HEK293 (cell line): ENCODE measurements at regions not wholly inside any gene's neighbourhood (a gene's known extent, or its start where the extent isn't known, plus 50 kb on each side); places are given as distances from the start of the nearest gene placed in this dataset.

ENCODE experiments used
- CTCF ChIP-seq: fragments of 450-650 bp; formaldehyde crosslinking; IDR thresholded peaks from 2 replicates; pipeline ENCODE4 v1.5.1; 2016; ENCODE audit warnings: missing biosample characterization, missing genetic modification characterization
- ELK4 ChIP-seq: IDR thresholded peaks from 2 replicates; pipeline ENCODE4 v1.6.1; 2011; ENCODE audit warnings: mild to moderate bottlenecking, low read depth, low read length, borderline replicate concordance
- GLI4 ChIP-seq: fragments of 450-650 bp; formaldehyde crosslinking; IDR thresholded peaks from 2 replicates; pipeline ENCODE4 v1.5.1; 2016; ENCODE audit warnings: missing biosample characterization, missing genetic modification characterization
- REST ChIP-seq: fragments of 450-650 bp; formaldehyde crosslinking; IDR thresholded peaks from 2 replicates; pipeline ENCODE4 v1.5.1; 2016; ENCODE audit warnings: missing biosample characterization, missing genetic modification characterization
- SETDB1 ChIP-seq: IDR thresholded peaks from one replicate; pipeline ENCODE4 v1.6.1; 2017; ENCODE audit warnings: mild to moderate bottlenecking, low read length, moderate library complexity, mixed read lengths; ENCODE audit not compliant: insufficient read length
- ZBTB1 ChIP-seq: fragments of 450-650 bp; formaldehyde crosslinking; IDR thresholded peaks from 2 replicates; pipeline ENCODE4 v1.5.1; 2016; ENCODE audit warnings: missing biosample characterization, missing genetic modification characterization
- ZEB2 ChIP-seq: fragments of 450-650 bp; formaldehyde crosslinking; IDR thresholded peaks from 2 replicates; pipeline ENCODE4 v1.5.1; 2016; ENCODE audit warnings: missing biosample characterization, missing genetic modification characterization
- ZFP3 ChIP-seq: fragments of 450-650 bp; formaldehyde crosslinking; IDR thresholded peaks from 2 replicates; pipeline ENCODE4 v1.5.1; 2016; ENCODE audit warnings: low read depth, missing biosample characterization, missing genetic modification characterization
- ZNF558 ChIP-seq: fragments of 450-650 bp; formaldehyde crosslinking; IDR thresholded peaks from 2 replicates; pipeline ENCODE4 v1.5.1; 2016; ENCODE audit warnings: missing biosample characterization, missing genetic modification characterization
- ZNF561 ChIP-seq: fragments of 450-650 bp; IDR thresholded peaks from 2 replicates; pipeline ENCODE4 v1.5.1; 2018; ENCODE audit warnings: missing biosample characterization, missing genetic modification characterization, borderline replicate concordance
- ZNF701 ChIP-seq: fragments of 450-650 bp; formaldehyde crosslinking; IDR thresholded peaks from 2 replicates; pipeline ENCODE4 v1.5.1; 2016; ENCODE audit warnings: missing biosample characterization, missing genetic modification characterization
- ZNF776 ChIP-seq: fragments of 450-650 bp; formaldehyde crosslinking; IDR thresholded peaks from 2 replicates; pipeline ENCODE4 v1.5.0; 2017; ENCODE audit warnings: missing biosample characterization, missing genetic modification characterization, borderline replicate concordance
- TF ChIP-seq, protein P1 (sequence below): fragments of 450-650 bp; formaldehyde crosslinking; IDR thresholded peaks from 2 replicates; pipeline ENCODE4 v1.5.1; 2017; ENCODE audit warnings: missing biosample characterization, missing genetic modification characterization

- TF ChIP-seq, protein P1, sequence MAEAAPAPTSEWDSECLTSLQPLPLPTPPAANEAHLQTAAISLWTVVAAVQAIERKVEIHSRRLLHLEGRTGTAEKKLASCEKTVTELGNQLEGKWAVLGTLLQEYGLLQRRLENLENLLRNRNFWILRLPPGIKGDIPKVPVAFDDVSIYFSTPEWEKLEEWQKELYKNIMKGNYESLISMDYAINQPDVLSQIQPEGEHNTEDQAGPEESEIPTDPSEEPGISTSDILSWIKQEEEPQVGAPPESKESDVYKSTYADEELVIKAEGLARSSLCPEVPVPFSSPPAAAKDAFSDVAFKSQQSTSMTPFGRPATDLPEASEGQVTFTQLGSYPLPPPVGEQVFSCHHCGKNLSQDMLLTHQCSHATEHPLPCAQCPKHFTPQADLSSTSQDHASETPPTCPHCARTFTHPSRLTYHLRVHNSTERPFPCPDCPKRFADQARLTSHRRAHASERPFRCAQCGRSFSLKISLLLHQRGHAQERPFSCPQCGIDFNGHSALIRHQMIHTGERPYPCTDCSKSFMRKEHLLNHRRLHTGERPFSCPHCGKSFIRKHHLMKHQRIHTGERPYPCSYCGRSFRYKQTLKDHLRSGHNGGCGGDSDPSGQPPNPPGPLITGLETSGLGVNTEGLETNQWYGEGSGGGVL (tag by site-specific recombination): no peak
- TF ChIP-seq SETDB1 (no peak), REST (tag by site-specific recombination) (no peak), ZEB2 (tag by site-specific recombination) (no peak), CTCF (no peak), ZNF776 (tag by site-specific recombination) (no peak), ZNF558 (tag by site-specific recombination) (no peak), ZNF561 (tag by site-specific recombination) (no peak), ELK4 (no peak), ZNF701 (tag by site-specific recombination) (no peak), ZFP3 (tag by site-specific recombination) (no peak), ZBTB1 (tag by site-specific recombination) (no peak), GLI4 (tag by site-specific recombination) (no peak)
Measured at GRCh38 chr1:38524025-38524641, 335.4 kb downstream of the RRAGC start.
